ENCODE measurements at regions not wholly inside any gene's neighbourhood (a gene's known extent, or its start where the extent isn't known, plus 50 kb on each side); places are given as distances from the start of the nearest gene placed in this dataset.

GRCh38 chr9:13717322-13718054 is 438.0 kb upstream of the MPDZ start:
- TF ChIP-seq POLR2A (IDR thresholded peaks at IDR 0.05; ENCODE audit: low read depth, low read length) (no peak), CTCF (IDR thresholded peaks at IDR 0.05; ENCODE audit: extremely low read depth in 1 of 2, insufficient read depth in 1 of 2, low read depth in 1 of 2, low read length in 2 of 2) (no peak), EZH2 (IDR thresholded peaks at IDR 0.05; ENCODE audit: borderline replicate concordance, low read depth, low read length, severe bottlenecking) (no peak)

Measured in endothelial cell of umbilical vein (primary cell).